HuH-7 (cell line): ENCODE measurements at regions not wholly inside any gene's neighbourhood (a gene's known extent, or its start where the extent isn't known, plus 50 kb on each side); places are given as distances from the start of the nearest gene placed in this dataset.

ENCODE experiments used
- DNase-seq: peaks from one replicate; pipeline ENCODE4 v3.0.0; 2011; ENCODE audit warnings: low spot score

- no peak for DNase-seq
These were observed 291.8 kb upstream of the USP24 start for GRCh38 chr1:55506740-55507577.

GRCh38 chr1:55505326-55505725 is 290.2 kb upstream of the USP24 start:
- DNase-seq = no peak

- DNase-seq = peak; percentile 40
These were observed 289.2 kb upstream of the USP24 start for GRCh38 chr1:55504306-55504731.

- DNase-seq = no peak
These were observed 288.6 kb upstream of the USP24 start for GRCh38 chr1:55503663-55504305.

GRCh38 chr1:55500601-55501000 is 285.4 kb upstream of the USP24 start:
- DNase-seq = no peak

GRCh38 chr1:55490547-55490946 is 275.4 kb upstream of the USP24 start:
- DNase-seq = no peak

GRCh38 chr1:55484173-55484572 is 269.0 kb upstream of the USP24 start:
- no peak for DNase-seq

GRCh38 chr1:55483523-55483922 is 268.4 kb upstream of the USP24 start:
- DNase-seq = no peak

- no peak for DNase-seq
These were observed 266.5 kb upstream of the USP24 start for GRCh38 chr1:55481634-55482033.

- no peak for DNase-seq
These were observed 265.0 kb upstream of the USP24 start for GRCh38 chr1:55480029-55480795.

- no peak for DNase-seq
These were observed 263.6 kb upstream of the USP24 start for GRCh38 chr1:55478742-55479141.

GRCh38 chr1:55477953-55478352 is 262.8 kb upstream of the USP24 start:
- DNase-seq = no peak

GRCh38 chr1:55476445-55477015 is 261.4 kb upstream of the USP24 start:
- DNase-seq = no peak

- DNase-seq = no peak
These were observed 259.1 kb upstream of the USP24 start for GRCh38 chr1:55474168-55474786.

- DNase-seq = no peak
These were observed 258.5 kb upstream of the USP24 start for GRCh38 chr1:55473661-55474060.

GRCh38 chr1:55472784-55473183 is 257.6 kb upstream of the USP24 start:
- no peak for DNase-seq

GRCh38 chr1:55472115-55472514 is 257.0 kb upstream of the USP24 start:
- DNase-seq = no peak

GRCh38 chr1:55468142-55468795 is 253.1 kb upstream of the USP24 start:
- no peak for DNase-seq

GRCh38 chr1:55466921-55467320 is 251.8 kb upstream of the USP24 start:
- no peak for DNase-seq

GRCh38 chr1:55466373-55466772 is 251.2 kb upstream of the USP24 start:
- DNase-seq = no peak

GRCh38 chr1:55464550-55464949 is 249.4 kb upstream of the USP24 start:
- DNase-seq = no peak
